ENCODE measurements at regions not wholly inside any gene's neighbourhood (a gene's known extent, or its start where the extent isn't known, plus 50 kb on each side); places are given as distances from the start of the nearest gene placed in this dataset.

DNA sequence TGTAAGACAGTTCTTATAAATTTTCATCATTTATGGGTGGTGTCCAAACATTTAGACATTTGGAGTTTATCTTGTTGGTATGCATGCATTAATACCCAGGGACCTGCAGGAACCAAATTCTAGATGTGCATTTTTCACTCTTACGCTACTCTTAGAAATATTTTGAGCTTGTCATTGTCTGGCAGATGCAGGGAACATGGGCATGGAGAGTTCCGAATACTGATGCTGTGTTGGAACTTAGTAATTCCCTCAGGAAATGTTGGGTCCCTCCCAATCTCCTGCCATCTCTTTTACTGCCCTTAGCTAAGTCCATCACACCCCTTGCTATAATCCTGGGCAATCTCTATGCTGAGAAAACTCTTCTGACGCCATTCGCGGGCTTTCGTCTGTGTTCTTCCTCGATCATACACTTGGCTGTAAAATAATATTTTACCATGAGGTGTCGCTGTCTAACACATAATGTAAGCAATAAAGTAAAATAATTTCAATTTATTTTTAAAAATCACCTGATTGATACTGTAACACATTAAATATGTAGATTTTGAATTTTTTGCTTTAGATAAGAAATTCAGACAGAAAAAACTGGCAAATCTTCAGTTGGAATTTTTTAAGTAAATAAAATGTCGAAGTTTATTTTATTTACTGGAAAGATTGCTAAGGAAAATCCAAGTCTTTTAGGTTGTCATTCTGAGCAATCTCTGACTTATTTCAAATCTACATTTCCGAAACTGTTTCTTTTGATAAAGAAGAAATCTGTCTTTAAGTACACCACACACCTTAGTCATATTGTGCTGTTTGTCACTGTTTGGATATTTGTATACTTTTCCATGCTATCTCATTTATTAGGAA, 304.1 kb upstream of the SSTR1 start:
- CTCF ChIA-PET = interaction anchor here (0.6 to 2.4 kb wide), 16 partner anchors 8 to 1475 kb away, joined by 3 to 17 read pairs (median 4); no protein-coding TSS in a partner anchor

DNA sequence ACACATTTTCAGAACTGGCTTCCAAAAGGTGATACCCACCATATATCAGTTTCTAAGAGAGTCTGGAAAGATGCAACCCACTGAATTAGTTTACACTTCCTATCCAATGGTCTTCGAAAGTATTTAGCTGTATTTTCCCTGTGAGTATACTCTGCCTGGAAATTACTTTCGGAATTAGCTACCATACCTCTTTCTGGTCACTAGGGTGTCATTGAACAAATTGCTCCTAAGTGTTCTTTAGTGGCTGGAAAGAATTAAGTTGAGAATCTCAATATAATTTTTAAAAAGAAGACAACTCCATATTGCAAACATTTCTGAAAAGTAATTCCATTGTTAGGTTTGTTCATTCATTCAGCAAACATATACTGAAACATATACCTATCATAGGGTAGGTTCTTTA, 283.1 kb upstream of the SSTR1 start:
- Histone ChIP-seq H3K9me3 (ENCODE audit: control insufficient read depth, insufficient read depth, low read depth, low read length) (no peaks in the 10 kb centered on the region), H3K27ac (ENCODE audit: extremely low read depth, low read depth, low read length) (no peak overlapping the region), H3K4me3 (ENCODE audit: low read depth, low read length) (no peak overlapping the region), H3K36me3 (ENCODE audit: control insufficient read depth in 2 of 2, insufficient read depth in 1 of 2, low read length in 2 of 2) (no peaks in the 10 kb centered on the region), H3K4me1 (ENCODE audit: control insufficient read depth, insufficient read depth, low read length) (no peaks in the 10 kb centered on the region)
- ChIA-PET POLR2A (no interaction called here), CTCF (no interaction called here)
- TF ChIP-seq ZNF138 (tag by site-specific recombination; IDR thresholded peaks at IDR 0.05; ENCODE audit: borderline replicate concordance) (no peak), ZNF16 (tag by site-specific recombination; IDR thresholded peaks at IDR 0.05; ENCODE audit: low read depth) (no peak), ZNF146 (tag by site-specific recombination; IDR thresholded peaks at IDR 0.05) (no peak), ZNF202 (tag by site-specific recombination; IDR thresholded peaks at IDR 0.05; ENCODE audit: borderline replicate concordance) (no peak), ZNF175 (tag by site-specific recombination; IDR thresholded peaks at IDR 0.05) (no peak), ZFP41 (tag by site-specific recombination; IDR thresholded peaks at IDR 0.05; ENCODE audit: borderline replicate concordance) (no peak)
- TF ChIP-seq, protein P1, sequence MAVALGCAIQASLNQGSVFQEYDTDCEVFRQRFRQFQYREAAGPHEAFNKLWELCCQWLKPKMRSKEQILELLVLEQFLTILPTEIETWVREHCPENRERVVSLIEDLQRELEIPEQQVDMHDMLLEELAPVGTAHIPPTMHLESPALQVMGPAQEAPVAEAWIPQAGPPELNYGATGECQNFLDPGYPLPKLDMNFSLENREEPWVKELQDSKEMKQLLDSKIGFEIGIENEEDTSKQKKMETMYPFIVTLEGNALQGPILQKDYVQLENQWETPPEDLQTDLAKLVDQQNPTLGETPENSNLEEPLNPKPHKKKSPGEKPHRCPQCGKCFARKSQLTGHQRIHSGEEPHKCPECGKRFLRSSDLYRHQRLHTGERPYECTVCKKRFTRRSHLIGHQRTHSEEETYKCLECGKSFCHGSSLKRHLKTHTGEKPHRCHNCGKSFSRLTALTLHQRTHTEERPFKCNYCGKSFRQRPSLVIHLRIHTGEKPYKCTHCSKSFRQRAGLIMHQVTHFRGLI (tag by site-specific recombination; IDR thresholded peaks at IDR 0.05) = no peak
- TF ChIP-seq, protein P2, sequence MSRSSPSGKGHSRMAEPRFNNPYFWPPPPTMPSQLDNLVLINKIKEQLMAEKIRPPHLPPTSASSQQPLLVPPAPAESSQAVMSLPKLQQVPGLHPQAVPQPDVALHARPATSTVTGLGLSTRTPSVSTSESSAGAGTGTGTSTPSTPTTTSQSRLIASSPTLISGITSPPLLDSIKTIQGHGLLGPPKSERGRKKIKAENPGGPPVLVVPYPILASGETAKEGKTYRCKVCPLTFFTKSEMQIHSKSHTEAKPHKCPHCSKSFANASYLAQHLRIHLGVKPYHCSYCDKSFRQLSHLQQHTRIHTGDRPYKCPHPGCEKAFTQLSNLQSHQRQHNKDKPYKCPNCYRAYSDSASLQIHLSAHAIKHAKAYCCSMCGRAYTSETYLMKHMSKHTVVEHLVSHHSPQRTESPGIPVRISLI (tag by site-specific recombination; IDR thresholded peaks at IDR 0.05) = no peak

More for the DNA sequence above, 304.1 kb upstream of the SSTR1 start:
- POLR2A ChIA-PET = no interaction called here
- H3K36me3 ChIP-seq (ENCODE audit: control insufficient read depth in 2 of 2, insufficient read depth in 1 of 2, low read length in 2 of 2) = no peaks in the 10 kb centered on the region
- H3K27ac ChIP-seq (ENCODE audit: extremely low read depth, low read depth, low read length) = no peak overlapping the region
- H3K4me1 ChIP-seq (ENCODE audit: control insufficient read depth, insufficient read depth, low read length) = peaks cover 2% of the 10 kb centered on the region; the same call in 1 of the 2 replicates
- H3K9me3 ChIP-seq (ENCODE audit: control insufficient read depth, insufficient read depth, low read depth, low read length) = no peaks in the 10 kb centered on the region
- TF ChIP-seq, protein P3, sequence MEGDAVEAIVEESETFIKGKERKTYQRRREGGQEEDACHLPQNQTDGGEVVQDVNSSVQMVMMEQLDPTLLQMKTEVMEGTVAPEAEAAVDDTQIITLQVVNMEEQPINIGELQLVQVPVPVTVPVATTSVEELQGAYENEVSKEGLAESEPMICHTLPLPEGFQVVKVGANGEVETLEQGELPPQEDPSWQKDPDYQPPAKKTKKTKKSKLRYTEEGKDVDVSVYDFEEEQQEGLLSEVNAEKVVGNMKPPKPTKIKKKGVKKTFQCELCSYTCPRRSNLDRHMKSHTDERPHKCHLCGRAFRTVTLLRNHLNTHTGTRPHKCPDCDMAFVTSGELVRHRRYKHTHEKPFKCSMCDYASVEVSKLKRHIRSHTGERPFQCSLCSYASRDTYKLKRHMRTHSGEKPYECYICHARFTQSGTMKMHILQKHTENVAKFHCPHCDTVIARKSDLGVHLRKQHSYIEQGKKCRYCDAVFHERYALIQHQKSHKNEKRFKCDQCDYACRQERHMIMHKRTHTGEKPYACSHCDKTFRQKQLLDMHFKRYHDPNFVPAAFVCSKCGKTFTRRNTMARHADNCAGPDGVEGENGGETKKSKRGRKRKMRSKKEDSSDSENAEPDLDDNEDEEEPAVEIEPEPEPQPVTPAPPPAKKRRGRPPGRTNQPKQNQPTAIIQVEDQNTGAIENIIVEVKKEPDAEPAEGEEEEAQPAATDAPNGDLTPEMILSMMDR (tag by site-specific recombination; IDR thresholded peaks at IDR 0.05) = 0 out of 2 replicates have a peak, but pooled peaks have one; percentile 7
- no peak for TF ChIP-seq ZNF184 (tag by site-specific recombination; IDR thresholded peaks at IDR 0.05)
- TF ChIP-seq, protein P4, sequence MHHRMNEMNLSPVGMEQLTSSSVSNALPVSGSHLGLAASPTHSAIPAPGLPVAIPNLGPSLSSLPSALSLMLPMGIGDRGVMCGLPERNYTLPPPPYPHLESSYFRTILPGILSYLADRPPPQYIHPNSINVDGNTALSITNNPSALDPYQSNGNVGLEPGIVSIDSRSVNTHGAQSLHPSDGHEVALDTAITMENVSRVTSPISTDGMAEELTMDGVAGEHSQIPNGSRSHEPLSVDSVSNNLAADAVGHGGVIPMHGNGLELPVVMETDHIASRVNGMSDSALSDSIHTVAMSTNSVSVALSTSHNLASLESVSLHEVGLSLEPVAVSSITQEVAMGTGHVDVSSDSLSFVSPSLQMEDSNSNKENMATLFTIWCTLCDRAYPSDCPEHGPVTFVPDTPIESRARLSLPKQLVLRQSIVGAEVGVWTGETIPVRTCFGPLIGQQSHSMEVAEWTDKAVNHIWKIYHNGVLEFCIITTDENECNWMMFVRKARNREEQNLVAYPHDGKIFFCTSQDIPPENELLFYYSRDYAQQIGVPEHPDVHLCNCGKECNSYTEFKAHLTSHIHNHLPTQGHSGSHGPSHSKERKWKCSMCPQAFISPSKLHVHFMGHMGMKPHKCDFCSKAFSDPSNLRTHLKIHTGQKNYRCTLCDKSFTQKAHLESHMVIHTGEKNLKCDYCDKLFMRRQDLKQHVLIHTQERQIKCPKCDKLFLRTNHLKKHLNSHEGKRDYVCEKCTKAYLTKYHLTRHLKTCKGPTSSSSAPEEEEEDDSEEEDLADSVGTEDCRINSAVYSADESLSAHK (tag by site-specific recombination; IDR thresholded peaks at IDR 0.05) = no peak
- TF ChIP-seq ZNF202 (tag by site-specific recombination; IDR thresholded peaks at IDR 0.05; ENCODE audit: borderline replicate concordance) = no peak
- no peak for TF ChIP-seq ZSCAN23 (tag by site-specific recombination; IDR thresholded peaks at IDR 0.05)
- peak; percentile 78 for TF ChIP-seq ZNF654 (tag by site-specific recombination; IDR thresholded peaks at IDR 0.05; ENCODE audit: low read depth)
- no peak for TF ChIP-seq ZBTB21 (tag by site-specific recombination; IDR thresholded peaks at IDR 0.05)
- H3K4me3 ChIP-seq (ENCODE audit: low read depth, low read length) = no peak overlapping the region
